Fibroblast of villous mesenchyme (primary cell): ENCODE measurements at regions not wholly inside any gene's neighbourhood (a gene's known extent, or its start where the extent isn't known, plus 50 kb on each side); places are given as distances from the start of the nearest gene placed in this dataset.

Experiments
- DNase-seq: peaks from one replicate; pipeline ENCODE4 v3.0.0-alpha.2; 2010; ENCODE audit warnings: low read depth
- H3K4me3 ChIP-seq: 2 replicates; pipeline ENCODE4 v1.5.1; 2011; ENCODE audit warnings: low read depth, mild to moderate bottlenecking, low read length
- CTCF ChIP-seq: IDR thresholded peaks from 2 replicates; pipeline ENCODE4 v1.5.1; 2012; ENCODE audit warnings: low read depth, mild to moderate bottlenecking, low read length; ENCODE audit not compliant: insufficient read depth

DNA sequence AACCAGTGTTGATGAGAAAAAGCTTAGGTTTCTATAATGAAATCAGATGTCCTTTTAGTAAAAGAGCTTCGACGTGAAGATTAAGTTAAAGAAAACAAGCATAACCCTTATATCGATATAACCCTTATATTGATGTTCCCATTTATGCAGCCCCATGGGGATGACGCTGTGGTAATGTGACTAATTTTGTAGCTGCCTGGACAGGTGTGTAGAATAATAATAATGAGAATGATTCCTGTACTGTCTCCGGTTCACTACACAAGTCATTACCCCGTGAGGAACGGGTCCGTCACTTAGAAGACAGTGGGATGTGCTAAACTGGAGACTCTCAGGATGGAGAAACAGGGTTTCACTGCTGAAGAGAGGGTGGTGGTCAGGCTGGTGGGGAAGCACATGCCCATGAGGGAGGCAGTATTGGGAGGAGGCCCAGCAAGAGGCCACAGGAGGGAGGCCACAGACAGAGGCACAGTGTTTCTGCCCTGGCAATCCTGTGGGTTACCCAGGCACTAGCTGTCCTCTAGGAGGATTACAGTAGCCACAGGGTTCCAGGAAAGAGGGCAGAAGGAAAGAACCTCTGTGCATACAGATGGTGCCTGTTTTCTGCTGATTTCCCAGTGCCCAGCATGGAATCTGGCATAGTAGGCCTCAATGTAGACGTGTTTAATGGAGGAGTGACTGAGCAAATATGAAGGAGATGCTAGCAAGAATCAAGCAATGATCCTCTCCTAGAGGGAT, 191.1 kb upstream of the TSC22D2 start:
- TF ChIP-seq CTCF: no peak
- no peak overlapping the region for H3K4me3 ChIP-seq

GRCh38 chr3:150216041-150216811, 191.9 kb upstream of the TSC22D2 start:
- TF ChIP-seq CTCF: no peak
- DNase-seq: peak; percentile 51
- no peak overlapping the region for H3K4me3 ChIP-seq

More for the DNA sequence above, 191.1 kb upstream of the TSC22D2 start:
- no peak for DNase-seq

DNA sequence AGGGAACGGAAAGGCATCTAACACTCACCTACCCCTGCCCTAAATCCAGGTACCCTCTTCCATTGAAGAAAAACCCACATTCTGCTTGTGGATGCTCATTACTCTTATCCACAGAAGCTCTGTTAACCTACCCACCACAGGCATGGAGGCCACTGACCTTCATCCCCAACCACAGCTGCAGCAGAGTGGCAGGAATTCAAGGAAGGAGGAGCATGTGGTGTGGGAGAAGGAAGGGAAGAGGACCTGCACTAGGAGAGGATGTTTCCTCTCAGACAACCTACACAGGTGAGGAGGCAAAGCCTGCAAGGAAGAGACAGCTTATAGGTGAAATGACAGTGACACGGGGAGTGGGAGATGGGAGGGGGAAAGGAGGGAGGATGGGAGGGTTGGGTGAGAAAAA, 192.5 kb upstream of the TSC22D2 start:
- DNase-seq: no peak
- TF ChIP-seq CTCF: no peak
- no peak overlapping the region for H3K4me3 ChIP-seq

DNA sequence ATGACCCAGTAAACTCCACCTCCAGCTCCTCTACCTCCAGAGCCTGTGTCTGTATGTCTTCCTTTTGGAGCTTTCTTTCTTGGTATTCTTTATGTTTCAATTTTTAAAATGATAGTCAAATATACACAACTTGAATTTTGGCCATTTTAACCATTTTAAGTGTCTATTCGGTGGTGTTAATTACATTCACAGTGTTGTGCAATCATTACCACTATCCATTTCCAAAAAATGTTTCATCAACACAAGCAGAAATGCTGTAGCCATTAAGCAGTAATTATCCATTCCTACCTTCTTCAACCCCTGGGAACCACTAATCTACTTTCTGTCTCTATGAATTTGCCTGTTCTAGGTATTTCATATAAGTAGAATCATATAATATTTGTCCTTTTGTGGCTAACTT, 194.5 kb upstream of the TSC22D2 start:
- no peak for DNase-seq
- no peak for TF ChIP-seq CTCF
- no peak overlapping the region for H3K4me3 ChIP-seq

- H3K4me3 ChIP-seq: no peak overlapping the region
- TF ChIP-seq CTCF: no peak
- no peak for DNase-seq
These were observed 197.5 kb upstream of the TSC22D2 start for GRCh38 chr3:150210461-150211110.

DNA sequence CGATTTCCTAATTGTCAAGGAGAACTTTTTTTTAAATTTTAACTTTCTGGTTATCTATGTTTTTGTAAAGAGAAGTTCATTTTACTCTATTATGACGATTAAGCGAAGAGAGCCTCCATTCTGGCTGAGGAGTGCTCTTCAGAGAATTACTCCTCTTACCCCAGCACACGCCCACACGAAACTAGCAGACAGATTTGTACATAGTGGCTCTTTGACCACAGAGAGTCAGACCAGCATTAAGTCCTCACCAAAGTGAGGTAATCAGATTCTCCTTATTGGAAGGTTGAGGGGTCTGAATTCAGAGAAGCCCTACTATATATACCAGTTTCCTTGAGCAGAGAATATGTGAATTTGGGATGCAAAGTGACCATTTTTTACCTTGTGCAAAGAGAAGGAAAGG, 204.8 kb upstream of the TSC22D2 start:
- no peak for DNase-seq
- no peak for TF ChIP-seq CTCF
- no peak overlapping the region for H3K4me3 ChIP-seq
